ENCODE measurements at regions not wholly inside any gene's neighbourhood (a gene's known extent, or its start where the extent isn't known, plus 50 kb on each side); places are given as distances from the start of the nearest gene placed in this dataset.

DNA sequence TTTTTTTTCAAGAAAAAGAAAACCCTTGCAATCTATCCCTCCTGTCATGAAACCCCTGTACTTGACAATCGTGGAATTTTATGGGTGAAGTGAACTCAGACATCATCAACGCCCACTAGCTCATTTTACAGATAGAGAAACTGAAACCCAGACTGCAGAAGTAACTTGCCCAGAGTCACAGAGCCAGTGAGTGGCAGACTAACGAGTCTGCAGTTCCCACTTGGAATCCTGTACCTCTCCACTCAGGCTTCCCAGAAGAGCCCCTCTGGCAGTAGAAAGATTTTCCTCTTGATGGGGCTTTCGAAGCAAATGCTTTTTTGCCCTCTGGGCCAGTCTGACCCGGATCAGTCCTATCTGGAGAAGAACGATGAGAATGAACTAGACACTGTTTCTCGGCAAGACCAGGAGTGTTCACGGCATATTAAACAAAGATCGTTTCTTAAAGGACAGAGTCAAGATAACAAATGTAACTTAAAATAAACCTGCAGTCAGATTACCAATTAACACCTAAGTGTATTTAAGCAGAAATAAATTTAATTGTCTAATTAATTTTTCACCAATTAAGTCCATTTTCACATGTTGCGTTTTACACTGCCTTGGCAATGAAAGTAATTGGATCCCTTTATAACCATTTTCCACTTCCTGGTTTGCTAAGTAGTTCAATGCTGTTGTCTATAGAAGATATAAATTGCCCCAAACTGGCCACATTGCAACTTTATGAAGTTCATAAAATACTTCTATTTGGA, 61.3 kb upstream of the CREB3L1 start:
- peak in 1 of 7 donors; percentile 18 for DNase-seq
- no peak for TF ChIP-seq POLR2A (IDR thresholded peaks at IDR 0.05)
- TF ChIP-seq, protein P1, sequence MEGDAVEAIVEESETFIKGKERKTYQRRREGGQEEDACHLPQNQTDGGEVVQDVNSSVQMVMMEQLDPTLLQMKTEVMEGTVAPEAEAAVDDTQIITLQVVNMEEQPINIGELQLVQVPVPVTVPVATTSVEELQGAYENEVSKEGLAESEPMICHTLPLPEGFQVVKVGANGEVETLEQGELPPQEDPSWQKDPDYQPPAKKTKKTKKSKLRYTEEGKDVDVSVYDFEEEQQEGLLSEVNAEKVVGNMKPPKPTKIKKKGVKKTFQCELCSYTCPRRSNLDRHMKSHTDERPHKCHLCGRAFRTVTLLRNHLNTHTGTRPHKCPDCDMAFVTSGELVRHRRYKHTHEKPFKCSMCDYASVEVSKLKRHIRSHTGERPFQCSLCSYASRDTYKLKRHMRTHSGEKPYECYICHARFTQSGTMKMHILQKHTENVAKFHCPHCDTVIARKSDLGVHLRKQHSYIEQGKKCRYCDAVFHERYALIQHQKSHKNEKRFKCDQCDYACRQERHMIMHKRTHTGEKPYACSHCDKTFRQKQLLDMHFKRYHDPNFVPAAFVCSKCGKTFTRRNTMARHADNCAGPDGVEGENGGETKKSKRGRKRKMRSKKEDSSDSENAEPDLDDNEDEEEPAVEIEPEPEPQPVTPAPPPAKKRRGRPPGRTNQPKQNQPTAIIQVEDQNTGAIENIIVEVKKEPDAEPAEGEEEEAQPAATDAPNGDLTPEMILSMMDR (IDR thresholded peaks at IDR 0.05), result no peak
- Histone ChIP-seq H3K4me1 (replicated peaks in 1 of 2) (no peaks in the 10 kb centered on the region), H3K4me3 (no peak overlapping the region), H3K36me3 (replicated peaks in 1 of 2) (no peaks in the 10 kb centered on the region), H3K27me3 (no peaks in the 10 kb centered on the region), H3K27ac (no peak overlapping the region), H3K9me3 (replicated peaks in 1 of 3) (no peaks in the 10 kb centered on the region)
- intact Hi-C loops (cut with DNase I), result no loop called here
- 60 to 67% (median 65%) methylated on average over 10 of the region's 10 CpGs for WGBS, 4 donors

DNA sequence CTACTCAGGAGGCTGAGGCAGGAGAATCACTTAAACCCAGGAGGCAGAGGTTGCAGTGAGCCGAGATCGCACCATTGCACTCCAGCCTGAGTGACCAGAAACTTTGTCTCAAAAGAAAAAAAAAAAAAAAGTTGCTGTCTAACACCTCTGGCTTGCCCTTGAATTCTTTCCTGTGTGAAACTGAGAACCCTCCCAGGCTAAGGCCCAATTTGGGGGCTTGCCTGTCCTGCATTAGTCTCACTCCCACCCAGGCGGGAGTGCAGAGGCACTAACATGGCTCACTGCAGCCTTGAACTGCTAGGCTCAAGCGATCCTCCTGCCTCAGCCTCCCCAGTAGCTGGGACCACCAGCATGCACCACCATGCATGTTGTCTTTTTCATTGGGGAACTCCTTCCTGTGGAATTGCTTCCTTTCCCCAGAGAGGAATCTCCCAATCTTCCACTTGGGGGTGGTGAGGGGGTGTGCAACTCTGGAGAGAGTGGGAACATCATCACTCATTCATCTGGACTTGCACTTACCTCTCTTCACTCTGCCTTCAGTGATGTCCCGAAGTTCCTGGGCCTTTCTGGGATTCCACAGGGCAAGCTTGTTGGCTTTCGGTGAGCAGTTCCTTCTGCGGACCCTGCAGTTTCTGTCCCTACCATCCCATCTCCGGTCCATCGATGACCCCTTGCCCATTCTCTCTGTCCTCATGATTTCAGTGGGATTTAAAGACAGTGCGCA, 62.1 kb upstream of the CREB3L1 start:
- no peaks in the 10 kb centered on the region for H3K4me1 ChIP-seq (replicated peaks in 1 of 2)
- no peaks in the 10 kb centered on the region for H3K27me3 ChIP-seq
- no peaks in the 10 kb centered on the region for H3K36me3 ChIP-seq (replicated peaks in 1 of 2)
- H3K4me3 ChIP-seq, result no peak overlapping the region
- no peaks in the 10 kb centered on the region for H3K9me3 ChIP-seq (replicated peaks in 1 of 3)
- DNase-seq, result peak in 1 of 7 donors; percentile 7
- no peak for TF ChIP-seq POLR2A (IDR thresholded peaks at IDR 0.05)
- TF ChIP-seq, protein P1 (IDR thresholded peaks at IDR 0.05), result no peak
- intact Hi-C loops (cut with DNase I), result no loop called here
- 85 to 97% (median 93%) methylated on average over 10 of the region's 10 CpGs for WGBS, 4 donors
- H3K27ac ChIP-seq, result no peak overlapping the region

DNA sequence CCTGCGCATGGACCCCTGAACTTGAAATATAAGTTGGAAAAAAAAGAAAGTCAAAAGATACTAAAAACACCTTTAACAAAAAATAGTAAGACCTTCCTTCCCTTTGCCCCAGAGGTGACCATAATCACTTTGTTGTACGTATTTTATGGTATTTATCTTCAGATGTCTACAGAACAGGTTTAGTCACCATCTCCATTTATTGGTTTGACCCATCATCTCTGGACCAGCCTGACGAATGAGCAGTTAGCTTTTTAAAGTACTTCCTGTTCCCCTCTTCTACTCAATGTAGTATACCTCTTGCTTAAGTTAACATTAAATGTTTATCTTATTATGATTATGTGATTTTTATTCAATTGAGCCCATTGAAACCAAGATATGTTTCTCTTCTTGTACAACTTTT, 64.7 kb upstream of the CREB3L1 start:
- Histone ChIP-seq H3K4me1 (replicated peaks in 1 of 2) (peaks cover 0 to 5% of the 10 kb centered on the region in 2 donors), H3K9me3 (replicated peaks in 1 of 3) (no peaks in the 10 kb centered on the region), H3K36me3 (replicated peaks in 1 of 2) (no peaks in the 10 kb centered on the region), H3K4me3 (no peak overlapping the region), H3K27ac (no peak overlapping the region), H3K27me3 (no peaks in the 10 kb centered on the region)
- intact Hi-C loops (cut with DNase I), result no loop called here
- DNase-seq, result no peak
- WGBS, 4 donors, result 80 to 86% (median 84%) methylated on average over 3 of the region's 3 CpGs
- TF ChIP-seq, protein P1 (IDR thresholded peaks at IDR 0.05), result no peak
- TF ChIP-seq POLR2A (IDR thresholded peaks at IDR 0.05), result no peak

DNA sequence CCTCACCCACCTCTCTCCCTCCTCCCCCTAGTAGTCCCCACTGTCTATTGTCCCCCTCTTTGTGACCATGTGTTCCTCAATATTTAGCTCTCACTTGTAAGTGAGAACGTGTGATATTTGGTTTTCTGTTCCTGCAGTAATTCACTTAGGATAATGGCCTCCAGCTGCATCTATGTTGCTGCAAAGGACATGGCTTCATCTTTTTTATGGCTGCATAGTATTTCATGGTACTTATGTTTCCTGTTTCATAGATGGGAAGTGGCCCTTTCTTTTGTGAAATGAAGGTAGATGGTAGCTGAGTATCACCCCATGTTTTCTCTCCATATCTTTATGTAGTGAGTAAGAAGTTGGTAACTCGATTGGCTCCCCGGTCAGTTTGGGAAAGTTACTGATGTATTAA, 66.6 kb upstream of the CREB3L1 start:
- 88 to 96% (median 90%) methylated on average over 3 of the region's 3 CpGs for WGBS, 4 donors
- intact Hi-C loops (cut with DNase I), result no loop called here
- H3K27me3 ChIP-seq, result no peaks in the 10 kb centered on the region
- TF ChIP-seq POLR2A (IDR thresholded peaks at IDR 0.05), result no peak
- TF ChIP-seq, protein P1 (IDR thresholded peaks at IDR 0.05), result no peak
- no peak overlapping the region for H3K4me3 ChIP-seq
- DNase-seq, result no peak
- H3K9me3 ChIP-seq (replicated peaks in 1 of 3), result no peaks in the 10 kb centered on the region
- H3K4me1 ChIP-seq (replicated peaks in 1 of 2), result peaks cover 0 to 5% of the 10 kb centered on the region in 2 donors
- no peaks in the 10 kb centered on the region for H3K36me3 ChIP-seq (replicated peaks in 1 of 2)
- H3K27ac ChIP-seq, result no peak overlapping the region

Data from adrenal gland (tissue), 9 donors.